Endothelial cell of umbilical vein (primary cell): ENCODE measurements at regions not wholly inside any gene's neighbourhood (a gene's known extent, or its start where the extent isn't known, plus 50 kb on each side); places are given as distances from the start of the nearest gene placed in this dataset.
A peak's percentile ranks its signal among the peaks of the same experiment; 100 is the strongest.

Experiments used
- BruUV-seq: library from RNA; stranded (reverse); fragments of 400-500 nt; replicated peaks from 2 replicates; lab custom pipeline; 2021; lab: Mats Ljungman, UMichigan
- CTCF ChIA-PET: fragments of 300-600, 350-600 bp; sonication (Branson Sonifier 250); formaldehyde crosslinking; loops from one replicate; lab custom pipeline; 2021; ENCODE audit warnings: antibody characterized with exemption, inconsistent platforms; lab: Charles Lee
- POLR2A ChIA-PET: fragments of 300-600, 350-600 bp; sonication (Branson Sonifier 250); formaldehyde crosslinking; loops from one replicate; lab custom pipeline; 2021; ENCODE audit warnings: antibody characterized with exemption, inconsistent platforms; lab: Charles Lee
- DNase-seq: peaks from one replicate; pipeline ENCODE4 v3.0.0-alpha.2; 2011; ENCODE audit warnings: low read depth, low spot score
- FAIRE-seq: peaks from 2 replicates; lab custom pipeline; 2011; peaks lifted over from hg19 to GRCh38; lab: Jason Lieb, UNC
- H2AFZ ChIP-seq: 2 replicates; pipeline ENCODE4 v1.6.0; 2012; ENCODE audit warnings: low read depth, low read length, control low read depth, inconsistent platforms
- H3K27ac ChIP-seq: 2 replicates; pipeline ENCODE4 v1.5.1; 2011; ENCODE audit warnings: low read depth, mild to moderate bottlenecking, control low read depth, low read length, moderate library complexity; ENCODE audit not compliant: insufficient read depth
- H3K27me3 ChIP-seq, 2 experiments: 2 replicates each; pipeline versions ENCODE4 v1.6.0 to v1.6.1; 2011; ENCODE audit warnings: low read length in 2 of 2, mixed read lengths in 1 of 2; ENCODE audit not compliant: control insufficient read depth in 2 of 2, insufficient read depth in 2 of 2
- H3K36me3 ChIP-seq, 2 experiments: 2 replicates in 1 of 2; 3 replicates in 1 of 2; pipeline ENCODE4 v1.5.1; 2011; ENCODE audit warnings: low read length in 2 of 2, mild to moderate bottlenecking in 1 of 2, moderate library complexity in 1 of 2; ENCODE audit not compliant: control insufficient read depth in 2 of 2, insufficient read depth in 2 of 2; ENCODE audit errors: extremely low read depth in 1 of 2
- H3K4me1 ChIP-seq: 3 replicates; pipeline ENCODE4 v1.5.1; 2011; ENCODE audit warnings: mild to moderate bottlenecking, low read length; ENCODE audit not compliant: control insufficient read depth, insufficient read depth; ENCODE audit errors: extremely low read depth
- H3K4me2 ChIP-seq: 2 replicates; pipeline ENCODE4 v1.6.1; 2011; ENCODE audit warnings: low read length, control low read depth, mixed read lengths; ENCODE audit not compliant: insufficient read depth
- H3K4me3 ChIP-seq, 3 experiments: fragments of 200-600 bp in 1 of 3; sonication (generic), shearing (Covaris generic) in 1 of 3; replicated peaks in 1 of 3; 2 replicates each; pipeline ENCODE4 v1.5.1; 2011 to 2016; ENCODE audit warnings: control low read depth in 3 of 3, low read length in 3 of 3, mild to moderate bottlenecking in 2 of 3, inconsistent platforms in 1 of 3, low read depth in 1 of 3, moderate library complexity in 1 of 3; ENCODE audit not compliant: insufficient read depth in 1 of 3
- H3K79me2 ChIP-seq: 2 replicates; pipeline ENCODE4 v1.6.0; 2012; ENCODE audit warnings: low read length, inconsistent platforms; ENCODE audit not compliant: control insufficient read depth, insufficient read depth
- H3K9ac ChIP-seq: replicated peaks from 2 replicates; pipeline ENCODE3; 2011; ENCODE audit warnings: low read length, control low read depth; ENCODE audit not compliant: insufficient read depth; ENCODE audit errors: extremely low read depth
- H3K9me1 ChIP-seq: replicated peaks from 3 replicates; pipeline ENCODE4 v1.6.0; 2011; ENCODE audit warnings: mild to moderate bottlenecking, low read length; ENCODE audit not compliant: control insufficient read depth, insufficient read depth; ENCODE audit errors: extremely low read depth
- H3K9me3 ChIP-seq: replicated peaks from 2 replicates; pipeline ENCODE4 v1.5.1; 2012; ENCODE audit warnings: low read length, inconsistent platforms; ENCODE audit not compliant: control insufficient read depth, insufficient read depth
- H4K20me1 ChIP-seq: replicated peaks from 2 replicates; pipeline ENCODE3; 2011; ENCODE audit warnings: mild to moderate bottlenecking, low read length; ENCODE audit not compliant: control insufficient read depth, insufficient read depth; ENCODE audit errors: extremely low read depth
- EZH2 ChIP-seq: IDR thresholded peaks from 2 replicates; pipeline ENCODE4 v1.6.1; 2012; ENCODE audit warnings: borderline replicate concordance, low read depth, mild to moderate bottlenecking, moderate library complexity, low read length, inconsistent platforms; ENCODE audit not compliant: severe bottlenecking
- JUN ChIP-seq: IDR thresholded peaks from 2 replicates; pipeline ENCODE4 v1.6.1; 2011; ENCODE audit warnings: borderline replicate concordance, low read depth; ENCODE audit not compliant: insufficient read length, insufficient read depth
- MYC ChIP-seq: IDR thresholded peaks from one replicate; pipeline ENCODE4 v1.6.1; 2011; ENCODE audit warnings: mild to moderate bottlenecking, low read depth, low read length
- POLR2AphosphoS5 ChIP-seq: IDR thresholded peaks from 2 replicates; pipeline ENCODE4 v1.6.1; 2012; ENCODE audit warnings: low read depth, mild to moderate bottlenecking, control low read depth, low read length, moderate library complexity; ENCODE audit not compliant: insufficient read depth
- dilution Hi-C: fragments of 300-500 bp; cut with MboI; formaldehyde crosslinking; loops from one replicate; pipeline ENCODE4 v1.15.0; 2019; ENCODE audit warnings: low sequenced_read_pairs; ENCODE audit not compliant: extremely low pct_ligation_motif_present
- intact Hi-C: fragments of 100-400 bp; cut with micrococcal nuclease; formaldehyde crosslinking; loops from one replicate; pipeline ENCODE4 v1.10.0; 2022
- TF ChIP-seq, protein P1 (sequence below), 2 donors: IDR thresholded peaks; 1 replicate in 1 of 2; 2 replicates in 1 of 2; pipeline ENCODE4 v1.5.1; 2011; ENCODE audit warnings: low read length in 2 of 2, mild to moderate bottlenecking in 2 of 2, moderate library complexity in 2 of 2, control low read depth in 1 of 2, inconsistent platforms in 1 of 2, low read depth in 1 of 2; ENCODE audit not compliant: insufficient read depth in 1 of 2; ENCODE audit errors: extremely low read depth in 1 of 2

DNA sequence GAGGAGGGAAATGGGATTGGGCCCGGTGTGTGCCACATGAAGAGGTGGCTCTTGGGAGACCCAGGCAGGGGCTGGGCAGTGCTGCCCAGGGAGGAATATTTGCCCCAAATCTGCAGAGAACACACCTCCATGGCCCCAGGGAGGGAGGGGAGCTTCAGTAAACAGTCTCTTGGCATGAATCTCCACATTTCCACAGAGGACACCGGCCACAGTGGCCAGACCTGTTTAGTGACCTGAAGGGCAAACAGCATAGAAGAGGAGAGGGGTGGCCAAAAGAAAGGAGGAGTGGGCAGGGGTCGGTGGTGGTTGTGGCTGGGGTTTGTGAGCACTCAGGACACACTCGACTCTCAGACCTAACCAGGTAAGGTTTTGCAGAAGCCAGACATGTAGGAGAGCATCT lies 54.0 kb upstream of the IFFO2 start:
- H3K4me3 ChIP-seq: no peak overlapping the region
- TSS peak; percentile 93 for BruUV-seq
- peak overlapping the region; percentile 84 for H3K27ac ChIP-seq
- intact Hi-C loops: loop anchor here (1.0 to 5.0 kb wide), 4 partner anchors 38 to 87 kb away; partner anchors contain the start of gene IFFO2
- H3K9me3 ChIP-seq: no peaks in the 10 kb centered on the region
- TF ChIP-seq, protein P1, sequence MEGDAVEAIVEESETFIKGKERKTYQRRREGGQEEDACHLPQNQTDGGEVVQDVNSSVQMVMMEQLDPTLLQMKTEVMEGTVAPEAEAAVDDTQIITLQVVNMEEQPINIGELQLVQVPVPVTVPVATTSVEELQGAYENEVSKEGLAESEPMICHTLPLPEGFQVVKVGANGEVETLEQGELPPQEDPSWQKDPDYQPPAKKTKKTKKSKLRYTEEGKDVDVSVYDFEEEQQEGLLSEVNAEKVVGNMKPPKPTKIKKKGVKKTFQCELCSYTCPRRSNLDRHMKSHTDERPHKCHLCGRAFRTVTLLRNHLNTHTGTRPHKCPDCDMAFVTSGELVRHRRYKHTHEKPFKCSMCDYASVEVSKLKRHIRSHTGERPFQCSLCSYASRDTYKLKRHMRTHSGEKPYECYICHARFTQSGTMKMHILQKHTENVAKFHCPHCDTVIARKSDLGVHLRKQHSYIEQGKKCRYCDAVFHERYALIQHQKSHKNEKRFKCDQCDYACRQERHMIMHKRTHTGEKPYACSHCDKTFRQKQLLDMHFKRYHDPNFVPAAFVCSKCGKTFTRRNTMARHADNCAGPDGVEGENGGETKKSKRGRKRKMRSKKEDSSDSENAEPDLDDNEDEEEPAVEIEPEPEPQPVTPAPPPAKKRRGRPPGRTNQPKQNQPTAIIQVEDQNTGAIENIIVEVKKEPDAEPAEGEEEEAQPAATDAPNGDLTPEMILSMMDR (IDR thresholded peaks at IDR 0.05; ENCODE audit: extremely low read depth in 1 of 2, insufficient read depth in 1 of 2, low read depth in 1 of 2, low read length in 2 of 2): no peak
- TF ChIP-seq EZH2 (no peak), MYC (no peak), JUN (no peak)
- no peaks in the 10 kb centered on the region for H3K9me1 ChIP-seq
- peak overlapping the region; percentile 29 for H2AFZ ChIP-seq
- H3K4me1 ChIP-seq: peaks cover 31% of the 10 kb centered on the region
- no peak for FAIRE-seq
- no peaks in the 10 kb centered on the region for H4K20me1 ChIP-seq
- ChIA-PET CTCF (interaction anchor here (0.6 to 4.0 kb wide), 8 partner anchors 38 to 103 kb away, joined by 3 to 26 read pairs (median 7); no protein-coding TSS in a partner anchor), POLR2A (no interaction called here)
- H3K27me3 ChIP-seq: no peaks in the 10 kb centered on the region
- H3K9ac ChIP-seq: peak overlapping the region; percentile 20
- no peak for DNase-seq
- dilution Hi-C loops: no loop called here
- no peaks in the 10 kb centered on the region for H3K79me2 ChIP-seq
- H3K4me2 ChIP-seq: no peak overlapping the region
- no peaks in the 10 kb centered on the region for H3K36me3 ChIP-seq

DNA sequence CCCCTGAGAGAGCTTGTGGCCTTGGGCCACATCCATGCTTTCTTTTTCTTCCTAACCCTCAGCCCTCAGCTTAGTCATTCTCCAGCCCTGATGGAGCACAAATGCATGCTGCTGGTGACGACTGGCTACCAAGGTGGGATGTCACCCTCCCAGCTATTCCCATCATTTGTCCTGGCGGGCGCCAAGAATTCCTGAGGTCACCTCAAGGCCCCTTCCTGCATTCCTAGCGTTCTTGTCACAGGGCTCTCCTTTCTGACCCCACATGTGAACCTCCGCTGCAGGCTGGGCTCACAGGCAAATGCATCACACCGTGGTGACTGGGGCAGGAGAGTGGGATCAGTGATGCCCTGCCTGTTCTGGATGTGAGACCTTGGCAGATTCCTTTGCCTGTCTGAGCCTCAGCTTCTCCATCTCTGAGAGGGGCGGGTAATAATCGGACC lies 53.4 kb upstream of the IFFO2 start:
- dilution Hi-C loops: no loop called here
- peak overlapping the region; percentile 43 for H3K9ac ChIP-seq
- H4K20me1 ChIP-seq: no peaks in the 10 kb centered on the region
- no peaks in the 10 kb centered on the region for H3K79me2 ChIP-seq
- TF ChIP-seq POLR2AphosphoS5: peak; percentile 56
- TF ChIP-seq JUN: no peak
- intact Hi-C loops: loop anchor here (1.0 to 5.0 kb wide), 4 partner anchors 37 to 87 kb away; partner anchors contain the start of gene IFFO2
- H3K4me1 ChIP-seq: peaks cover 31% of the 10 kb centered on the region
- ChIA-PET POLR2A (interaction anchor here (0.6 kb wide), 1 partner anchor 37 kb away, joined by 3 read pairs; no protein-coding TSS in a partner anchor), CTCF (interaction anchor here (1.2 to 4.0 kb wide), 4 partner anchors 15 to 107 kb away, joined by 3 to 17 read pairs (median 6); partner anchors contain the start of gene ALDH4A1)
- peak overlapping the region; percentile 84 for H3K27ac ChIP-seq
- H2AFZ ChIP-seq: peak overlapping the region; percentile 29
- H3K4me2 ChIP-seq: no peak overlapping the region
- FAIRE-seq: peak; percentile 70
- no peaks in the 10 kb centered on the region for H3K9me1 ChIP-seq
- DNase-seq: peak; percentile 37
- no peaks in the 10 kb centered on the region for H3K9me3 ChIP-seq
- no peaks in the 10 kb centered on the region for H3K36me3 ChIP-seq
- H3K27me3 ChIP-seq: no peaks in the 10 kb centered on the region
- H3K4me3 ChIP-seq: no peak overlapping the region
- BruUV-seq: no TSS peak
